Liver (tissue), 3 donors: ENCODE measurements at regions not wholly inside any gene's neighbourhood (a gene's known extent, or its start where the extent isn't known, plus 50 kb on each side); places are given as distances from the start of the nearest gene placed in this dataset.

Experiments
- FOXA1 ChIP-seq: IDR thresholded peaks from 2 replicates; pipeline ENCODE4 v1.6.1; 2016; ENCODE audit warnings: antibody characterized with exemption
- RAD21 ChIP-seq, 2 donors: IDR thresholded peaks; 2 replicates each; pipeline ENCODE4 v1.6.1; 2016; ENCODE audit warnings: antibody characterized with exemption in 2 of 2, mild to moderate bottlenecking in 2 of 2
- TAF1 ChIP-seq: conservative IDR thresholded peaks from 2 replicates; pipeline ENCODE4 v1.6.1; 2016; ENCODE audit warnings: antibody characterized with exemption, mild to moderate bottlenecking
- TF ChIP-seq, protein P1 (sequence below): fragments of 150-350 bp; IDR thresholded peaks from 2 replicates; pipeline ENCODE4 v1.5.1; 2017; ENCODE audit warnings: improper control_type of control experiment, low read depth, low read length; ENCODE audit not compliant: missing input control
- donor health status: healthy.
- donor health status: healthy.

DNA sequence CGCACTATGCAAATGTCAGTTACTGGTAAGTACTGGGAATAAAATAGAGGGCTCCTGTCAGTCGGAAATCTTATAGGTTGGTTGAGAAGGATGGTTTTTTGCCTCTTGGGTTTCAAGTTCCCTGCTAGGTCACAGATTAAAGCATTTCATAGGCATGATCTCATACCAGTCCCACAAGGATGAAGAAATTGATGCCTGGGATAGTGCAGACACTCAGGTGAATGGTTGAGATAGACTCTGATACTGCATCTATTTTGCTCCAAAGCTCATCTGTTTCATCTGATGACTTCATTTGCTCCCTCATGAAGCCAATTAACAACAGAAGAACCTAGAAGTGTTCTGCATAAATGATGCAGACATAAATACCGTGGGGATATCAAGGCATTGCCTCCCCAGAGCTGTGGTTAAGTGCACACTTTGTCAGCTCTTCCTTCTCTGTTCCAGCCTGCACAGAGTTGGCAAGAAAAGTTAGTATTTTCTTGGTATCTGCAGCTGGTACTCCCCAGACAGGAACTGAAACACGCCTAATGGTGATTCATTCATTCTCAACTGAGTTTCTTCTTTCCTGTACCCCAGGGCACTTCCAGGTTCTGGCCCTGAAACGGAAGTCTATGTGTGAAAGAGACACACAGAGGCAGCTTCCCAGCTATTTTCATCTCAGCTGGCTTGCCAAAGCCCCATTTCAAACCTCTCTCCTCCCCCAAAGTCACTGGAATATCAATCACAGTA is 418.3 kb upstream of the SALL1 start:
- TF ChIP-seq TAF1 (no peak), FOXA1 (no peak), RAD21 (IDR thresholded peaks at IDR 0.05) (no peak)
- TF ChIP-seq, protein P1, sequence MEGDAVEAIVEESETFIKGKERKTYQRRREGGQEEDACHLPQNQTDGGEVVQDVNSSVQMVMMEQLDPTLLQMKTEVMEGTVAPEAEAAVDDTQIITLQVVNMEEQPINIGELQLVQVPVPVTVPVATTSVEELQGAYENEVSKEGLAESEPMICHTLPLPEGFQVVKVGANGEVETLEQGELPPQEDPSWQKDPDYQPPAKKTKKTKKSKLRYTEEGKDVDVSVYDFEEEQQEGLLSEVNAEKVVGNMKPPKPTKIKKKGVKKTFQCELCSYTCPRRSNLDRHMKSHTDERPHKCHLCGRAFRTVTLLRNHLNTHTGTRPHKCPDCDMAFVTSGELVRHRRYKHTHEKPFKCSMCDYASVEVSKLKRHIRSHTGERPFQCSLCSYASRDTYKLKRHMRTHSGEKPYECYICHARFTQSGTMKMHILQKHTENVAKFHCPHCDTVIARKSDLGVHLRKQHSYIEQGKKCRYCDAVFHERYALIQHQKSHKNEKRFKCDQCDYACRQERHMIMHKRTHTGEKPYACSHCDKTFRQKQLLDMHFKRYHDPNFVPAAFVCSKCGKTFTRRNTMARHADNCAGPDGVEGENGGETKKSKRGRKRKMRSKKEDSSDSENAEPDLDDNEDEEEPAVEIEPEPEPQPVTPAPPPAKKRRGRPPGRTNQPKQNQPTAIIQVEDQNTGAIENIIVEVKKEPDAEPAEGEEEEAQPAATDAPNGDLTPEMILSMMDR, result no peak
